Spleen (tissue), 7 donors: ENCODE measurements at regions not wholly inside any gene's neighbourhood (a gene's known extent, or its start where the extent isn't known, plus 50 kb on each side); places are given as distances from the start of the nearest gene placed in this dataset.

Experiments
- POLR2AphosphoS5 ChIP-seq, 3 donors: sonication (generic); formaldehyde crosslinking; IDR thresholded peaks; one replicate each; pipeline ENCODE4 v1.5.1; 2017; ENCODE audit warnings: antibody characterized with exemption in 3 of 3
- TF ChIP-seq, protein P1 (sequence below), 11 experiments: fragments of 200-600 bp in 7 of 11; fragments of 450-650 bp in 4 of 11; sonication (generic) in 4 of 11; IDR thresholded peaks in 8 of 11; conservative IDR thresholded peaks in 3 of 11; 1 replicate in 7 of 11; 2 replicates in 4 of 11; pipeline versions ENCODE4 v1.4.0 to v1.8.0; 2016 to 2021; ENCODE audit warnings: antibody characterized with exemption in 11 of 11, inconsistent platforms in 4 of 11, mild to moderate bottlenecking in 1 of 11
- donor health status: DM: no; HTN: no; CAD: no; lungs with moderate emphysema.
- donor health status: DM: no; HTN: no; CAD: no.
- donor health status: DM: no; HTN: no; CAD: no.

DNA sequence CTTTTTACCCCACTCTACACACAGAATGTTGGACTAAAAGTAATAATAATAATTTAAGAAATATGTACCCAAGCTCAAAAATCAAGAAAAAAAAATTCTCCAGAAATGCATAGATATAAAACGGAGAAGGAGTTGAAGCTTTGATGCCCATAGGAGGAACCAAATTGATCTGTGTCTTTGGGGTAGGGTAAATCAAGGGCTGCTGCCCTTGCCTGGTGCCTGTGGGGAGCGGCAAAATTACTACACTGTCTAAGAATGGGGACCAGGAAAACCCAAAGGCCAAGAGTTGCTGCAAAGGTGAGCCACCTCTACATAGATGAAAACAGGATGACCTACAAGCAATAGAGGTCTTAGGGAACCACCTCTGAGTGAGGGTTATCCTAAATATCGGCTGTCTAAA is 56.0 kb upstream of the SPPL2A start:
- TF ChIP-seq, protein P1, sequence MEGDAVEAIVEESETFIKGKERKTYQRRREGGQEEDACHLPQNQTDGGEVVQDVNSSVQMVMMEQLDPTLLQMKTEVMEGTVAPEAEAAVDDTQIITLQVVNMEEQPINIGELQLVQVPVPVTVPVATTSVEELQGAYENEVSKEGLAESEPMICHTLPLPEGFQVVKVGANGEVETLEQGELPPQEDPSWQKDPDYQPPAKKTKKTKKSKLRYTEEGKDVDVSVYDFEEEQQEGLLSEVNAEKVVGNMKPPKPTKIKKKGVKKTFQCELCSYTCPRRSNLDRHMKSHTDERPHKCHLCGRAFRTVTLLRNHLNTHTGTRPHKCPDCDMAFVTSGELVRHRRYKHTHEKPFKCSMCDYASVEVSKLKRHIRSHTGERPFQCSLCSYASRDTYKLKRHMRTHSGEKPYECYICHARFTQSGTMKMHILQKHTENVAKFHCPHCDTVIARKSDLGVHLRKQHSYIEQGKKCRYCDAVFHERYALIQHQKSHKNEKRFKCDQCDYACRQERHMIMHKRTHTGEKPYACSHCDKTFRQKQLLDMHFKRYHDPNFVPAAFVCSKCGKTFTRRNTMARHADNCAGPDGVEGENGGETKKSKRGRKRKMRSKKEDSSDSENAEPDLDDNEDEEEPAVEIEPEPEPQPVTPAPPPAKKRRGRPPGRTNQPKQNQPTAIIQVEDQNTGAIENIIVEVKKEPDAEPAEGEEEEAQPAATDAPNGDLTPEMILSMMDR (IDR thresholded peaks at IDR 0.05 in 8 of 11, conservative IDR thresholded peaks at IDR 0.05 in 3 of 11) = no peak
- no peak for TF ChIP-seq POLR2AphosphoS5 (IDR thresholded peaks at IDR 0.05)
